A549 (cell line): ENCODE measurements at regions not wholly inside any gene's neighbourhood (a gene's known extent, or its start where the extent isn't known, plus 50 kb on each side); places are given as distances from the start of the nearest gene placed in this dataset.
"Not testable (repeated sequence)": the region's sequence is repeated elsewhere in the genome, so short reads cannot be mapped to it uniquely, and the experiment has no call there.

Experiments used
- ATAC-seq, 2 experiments: fragments of 200-7000 bp in 1 of 2; fragments of >200 bp in 1 of 2; cut with Nextera tagmentation in 1 of 2; cut with Tn5 transposase in 1 of 2; 3 replicates each; pipeline versions ENCODE4 v1.8.0 to v1.9.1; 2018 to 2020; ENCODE audit warnings: mild to moderate bottlenecking in 1 of 2, moderate library complexity in 1 of 2
- CTCF ChIA-PET: fragments of 300-600 bp; sonication (Branson Sonifier 250); formaldehyde crosslinking; extraction: SDS; loops from one replicate; lab custom pipeline; 2021; ENCODE audit warnings: antibody characterized with exemption, inconsistent platforms; lab: Yijun Ruan, JAX
- POLR2A ChIA-PET: fragments of 350-600 bp; formaldehyde crosslinking; extraction: SDS; loops from one replicate; lab custom pipeline; 2021; ENCODE audit warnings: antibody characterized with exemption, inconsistent platforms; lab: Yijun Ruan, JAX
- DNase-seq, 2 experiments: peaks; one replicate each; pipeline versions ENCODE4 v3.0.0 to v3.0.0-alpha.2; 2011 to 2016; ENCODE audit warnings: low read depth in 1 of 2, low spot score in 1 of 2
- FAIRE-seq: peaks from 2 replicates; lab custom pipeline; 2011; peaks lifted over from hg19 to GRCh38; lab: Jason Lieb, UNC
- H3K27ac ChIP-seq, 2 experiments: fragments of >200 bp; sonication (Bioruptor Twin); formaldehyde crosslinking; 3 replicates each; pipeline ENCODE4 v1.5.1; 2016 to 2017
- H3K4me1 ChIP-seq: fragments of >200 bp; sonication (Bioruptor Twin); formaldehyde crosslinking; 3 replicates; pipeline ENCODE4 v1.6.1; 2016
- H3K4me2 ChIP-seq: fragments of >200 bp; sonication (Bioruptor Twin); formaldehyde crosslinking; 3 replicates; pipeline ENCODE4 v1.6.1; 2016
- H3K4me3 ChIP-seq: fragments of >200 bp; sonication (Bioruptor Twin); formaldehyde crosslinking; 3 replicates; pipeline ENCODE4 v1.5.1; 2016
- H3K9me3 ChIP-seq: fragments of >200 bp; sonication (Bioruptor Twin); formaldehyde crosslinking; 3 replicates; pipeline ENCODE4 v1.6.1; 2016
- BCL3 ChIP-seq: fragments of >200 bp; sonication (Bioruptor Twin); formaldehyde crosslinking; IDR thresholded peaks from 3 replicates; pipeline ENCODE4 v1.6.1; 2016
- CEBPB ChIP-seq, 2 experiments: fragments of >200 bp in 1 of 2; sonication (Bioruptor Twin) in 1 of 2; formaldehyde crosslinking in 1 of 2; IDR thresholded peaks; 2 replicates each; pipeline ENCODE4 v1.6.1; 2012 to 2016
- ESRRA ChIP-seq: fragments of 150-350 bp; IDR thresholded peaks from 2 replicates; pipeline ENCODE4 v1.6.1; 2014; ENCODE audit warnings: mild to moderate bottlenecking, low read length, borderline replicate concordance
- FOSB ChIP-seq: fragments of 250-450 bp; sonication (Bioruptor Pico); IDR thresholded peaks from 2 replicates; pipeline ENCODE4 v1.5.0; 2020; ENCODE audit warnings: mild to moderate bottlenecking, moderate library complexity
- FOSL2 ChIP-seq, 2 experiments: fragments of 450-650 bp in 1 of 2; fragments of >200 bp in 1 of 2; sonication (Bioruptor Twin) in 1 of 2; formaldehyde crosslinking; IDR thresholded peaks; 2 replicates each; pipeline versions ENCODE4 v1.5.0 to v1.6.1; 2016 to 2020; ENCODE audit warnings: mild to moderate bottlenecking in 1 of 2, moderate library complexity in 1 of 2
- FOXS1 ChIP-seq: fragments of 250-450 bp; sonication (Bioruptor Pico); IDR thresholded peaks from 2 replicates; pipeline ENCODE4 v1.5.0; 2020; ENCODE audit warnings: mild to moderate bottlenecking, moderate library complexity
- HES2 ChIP-seq: fragments of >200 bp; sonication (Bioruptor Twin); formaldehyde crosslinking; IDR thresholded peaks from 2 replicates; pipeline ENCODE4 v1.6.1; 2016
- HEYL ChIP-seq: fragments of 250-450 bp; sonication (Bioruptor Pico); IDR thresholded peaks from 2 replicates; pipeline ENCODE4 v1.8.0; 2021; ENCODE audit warnings: mild to moderate bottlenecking, moderate library complexity
- JUN ChIP-seq, 2 experiments: fragments of >200 bp; sonication (Bioruptor Twin); formaldehyde crosslinking; IDR thresholded peaks; 2 replicates in 1 of 2; 3 replicates in 1 of 2; pipeline ENCODE4 v1.6.1; 2016 to 2017
- KDM5A ChIP-seq: fragments of 200-600 bp; sonication (generic); IDR thresholded peaks from 2 replicates; pipeline ENCODE4 v1.6.1; 2016; ENCODE audit warnings: antibody characterized with exemption, mild to moderate bottlenecking
- MAFK ChIP-seq: fragments of 450-650 bp; IDR thresholded peaks from 2 replicates; pipeline ENCODE4 v1.6.1; 2014; ENCODE audit not compliant: partially characterized antibody
- MAZ ChIP-seq: fragments of 150-350 bp; IDR thresholded peaks from 2 replicates; pipeline ENCODE4 v1.6.1; 2014; ENCODE audit warnings: antibody characterized with exemption, low read depth, low read length, borderline replicate concordance
- MYC ChIP-seq: IDR thresholded peaks from 2 replicates; pipeline ENCODE4 v1.6.1; 2012; ENCODE audit warnings: mild to moderate bottlenecking, inconsistent platforms, low read length, improper control_type of control experiment, borderline replicate concordance
- NFE2L2 ChIP-seq: fragments of 150-350 bp; conservative IDR thresholded peaks from 2 replicates; pipeline ENCODE4 v1.6.1; 2014; ENCODE audit warnings: low read length
- NPAS2 ChIP-seq: fragments of 250-450 bp; sonication (Bioruptor Pico); IDR thresholded peaks from 2 replicates; pipeline ENCODE4 v1.8.0; 2022; ENCODE audit warnings: mild to moderate bottlenecking, moderate library complexity, borderline replicate concordance
- PHF8 ChIP-seq: fragments of 200-600 bp; sonication (generic); IDR thresholded peaks from 2 replicates; pipeline ENCODE4 v1.6.1; 2016; ENCODE audit warnings: low read depth, mild to moderate bottlenecking, antibody characterized with exemption, moderate library complexity, borderline replicate concordance
- RARB ChIP-seq: fragments of 250-450 bp; sonication (Bioruptor Pico); IDR thresholded peaks from 2 replicates; pipeline ENCODE4 v1.8.0; 2021; ENCODE audit warnings: mild to moderate bottlenecking, moderate library complexity
- RCOR1 ChIP-seq: fragments of 150-350 bp; IDR thresholded peaks from 2 replicates; pipeline ENCODE4 v1.6.1; 2014; ENCODE audit warnings: antibody characterized with exemption, low read length, low read depth
- SREBF2 ChIP-seq: fragments of 450-650 bp; IDR thresholded peaks from 2 replicates; pipeline ENCODE4 v1.6.1; 2014; ENCODE audit warnings: mild to moderate bottlenecking, moderate library complexity
- TP53 ChIP-seq: fragments of 250-450 bp; sonication (Bioruptor Pico); IDR thresholded peaks from 2 replicates; pipeline ENCODE4 v1.5.0; 2021; ENCODE audit warnings: mild to moderate bottlenecking, moderate library complexity
- ZNF302 ChIP-seq: fragments of 250-450 bp; sonication (Bioruptor Pico); IDR thresholded peaks from 2 replicates; pipeline ENCODE4 v1.9.0; 2021; ENCODE audit warnings: inconsistent platforms, mild to moderate bottlenecking, moderate library complexity
- WGBS: methylation state at CpG from one replicate; pipeline ENCODE4 v1.1.6; 2017; ENCODE audit errors: missing lambda C conversion rate; 5-methylcytosine and 5-hydroxymethylcytosine counted together
- TF ChIP-seq, protein P1 (sequence below): fragments of 250-450 bp; sonication (Bioruptor Pico); IDR thresholded peaks from 2 replicates; pipeline ENCODE4 v1.5.0; 2020; ENCODE audit warnings: low read depth, mild to moderate bottlenecking, moderate library complexity
- TF ChIP-seq, protein P2 (sequence below): IDR thresholded peaks from 2 replicates; pipeline ENCODE4 v1.6.1; 2012

DNA sequence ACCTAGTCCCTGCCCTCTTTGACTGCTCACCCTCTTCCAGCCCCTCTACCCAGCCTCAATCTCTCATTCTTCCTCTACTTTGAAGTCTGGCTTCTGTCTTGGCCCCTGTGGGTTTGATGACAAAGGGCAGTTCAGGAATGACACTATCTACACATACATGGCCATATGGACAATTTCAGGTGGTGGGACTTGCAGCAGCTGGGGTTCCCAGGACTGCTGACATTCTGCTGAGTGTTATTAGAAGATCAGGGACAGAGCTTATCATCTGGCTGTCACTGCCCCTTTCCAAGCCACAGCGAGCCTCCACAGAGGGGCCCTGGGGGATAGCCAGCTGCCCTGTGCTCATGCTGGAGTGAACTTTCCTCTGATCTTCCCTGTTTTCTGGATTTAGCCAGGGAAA lies 97.4 kb upstream of the IPO9 start:
- Histone ChIP-seq H3K4me2 (no peak overlapping the region), H3K4me1 (no peaks in the 10 kb centered on the region), H3K27ac (peak overlapping the region in 1 of 2 experiments; percentile 6; a peak in 1 of 6 replicates), H3K4me3 (no peak overlapping the region), H3K9me3 (no peaks in the 10 kb centered on the region)
- DNase-seq (no peak), FAIRE-seq (no peak), ATAC-seq (no peak)
- CTCF ChIA-PET = interaction anchor here (1.5 to 3.1 kb wide), 2 partner anchors 61 to 201 kb away, joined by 4 to 14 read pairs; no protein-coding TSS in a partner anchor
- WGBS = 100% methylated on average over 1 of the region's 1 CpG
- no peak for TF ChIP-seq PHF8
- TF ChIP-seq ZNF302 (CRISPR knock-in tag) = no peak
- TF ChIP-seq SREBF2 = no peak
- POLR2A ChIA-PET = no interaction called here

DNA sequence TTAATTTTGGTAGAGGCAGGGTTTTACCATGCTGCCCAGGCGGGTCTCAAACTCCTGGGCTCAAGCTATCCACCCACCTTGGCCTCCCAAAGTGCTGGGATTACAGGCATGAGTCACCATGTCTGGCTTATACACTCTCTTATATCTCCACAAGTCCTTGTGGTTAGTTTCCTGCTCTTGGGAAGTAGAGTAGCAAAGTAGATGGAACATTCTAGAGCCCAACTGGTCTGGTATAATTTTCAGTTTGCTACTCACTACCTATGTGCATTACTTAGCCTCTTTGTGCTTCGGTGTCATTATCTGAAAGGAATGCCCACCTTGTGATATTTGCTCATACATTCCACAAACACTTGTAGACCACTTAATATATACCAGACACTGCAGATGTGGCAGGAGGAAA lies 96.6 kb upstream of the IPO9 start:
- Histone ChIP-seq H3K27ac (no peak overlapping the region), H3K4me2 (no peak overlapping the region), H3K4me3 (no peak overlapping the region), H3K4me1 (no peaks in the 10 kb centered on the region), H3K9me3 (no peaks in the 10 kb centered on the region)
- ATAC-seq (no peak), FAIRE-seq (no peak), DNase-seq (no peak)
- ChIA-PET CTCF (interaction anchor here (1.5 to 3.1 kb wide), 2 partner anchors 61 to 202 kb away, joined by 4 to 14 read pairs; no protein-coding TSS in a partner anchor), POLR2A (no interaction called here)
- 96% methylated on average over 2 of the region's 2 CpGs for WGBS
- no peak for TF ChIP-seq RCOR1
- no peak for TF ChIP-seq CEBPB (IDR thresholded peaks at IDR 0.05)
- TF ChIP-seq JUN (IDR thresholded peaks at IDR 0.05) = no peak
- TF ChIP-seq TP53 (CRISPR knock-in tag) = no peak
- TF ChIP-seq MYC = no peak

DNA sequence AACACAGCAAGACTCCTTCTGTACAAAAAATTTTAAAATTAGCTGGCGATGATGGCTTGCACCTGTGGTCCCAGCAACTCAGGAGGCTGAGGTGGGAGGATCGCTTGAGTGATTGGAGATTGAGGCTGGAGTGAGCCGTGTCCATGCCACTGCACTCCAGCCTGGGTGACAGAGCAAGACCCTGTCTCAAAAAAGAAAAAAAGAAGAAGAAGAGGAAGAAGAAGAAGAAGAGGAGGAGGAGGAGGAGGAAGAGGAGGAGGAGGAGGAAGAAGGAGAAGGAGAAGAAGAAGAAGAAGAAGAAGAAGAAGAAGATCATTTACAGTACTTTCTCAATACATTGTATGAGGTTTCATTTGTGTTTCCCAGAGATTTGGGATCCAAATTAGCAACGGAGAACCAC lies 94.7 kb upstream of the IPO9 start:
- H3K27ac ChIP-seq, ATAC-seq, H3K4me1 ChIP-seq, H3K4me2 ChIP-seq, H3K4me3 ChIP-seq, POLR2A ChIA-PET, H3K9me3 ChIP-seq, DNase-seq, FAIRE-seq: not testable (repeated sequence)
- WGBS = 60% methylated on average over 4 of the region's 4 CpGs
- CTCF ChIA-PET = interaction anchor here (0.8 to 3.4 kb wide), 4 partner anchors 13 to 175 kb away, joined by 3 to 10 read pairs (median 6); no protein-coding TSS in a partner anchor

DNA sequence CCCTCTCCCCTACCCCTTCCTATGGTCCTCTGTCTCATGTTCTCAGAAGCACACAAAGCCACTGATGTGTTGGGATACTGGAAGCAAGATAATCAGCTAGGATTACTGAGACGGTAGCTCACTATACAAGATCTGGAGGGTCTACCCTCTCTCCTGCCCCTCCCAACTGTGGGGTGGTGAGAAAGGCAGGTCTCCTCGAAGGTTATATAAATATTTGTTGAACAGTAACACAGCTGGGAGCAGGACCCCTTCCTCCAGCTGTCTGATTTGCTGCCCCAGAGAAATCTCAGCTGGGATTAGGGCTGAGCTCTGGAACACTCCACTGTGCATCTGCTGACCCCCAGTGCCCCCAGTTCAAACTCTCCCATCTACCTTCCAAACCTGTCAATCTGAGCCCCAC lies 94.2 kb upstream of the IPO9 start:
- 56% methylated on average over 2 of the region's 2 CpGs for WGBS
- H3K27ac ChIP-seq = no peak overlapping the region
- POLR2A ChIA-PET = no interaction called here
- ATAC-seq (no peak), DNase-seq (no peak)
- H3K4me3 ChIP-seq = no peak overlapping the region
- TF ChIP-seq NPAS2 (no peak), ESRRA (no peak), PHF8 (no peak), TP53 (CRISPR knock-in tag) (no peak), BCL3 (no peak), MYC (no peak), FOSL2 (IDR thresholded peaks at IDR 0.05) (no peak), FOSL2 (CRISPR knock-in tag; IDR thresholded peaks at IDR 0.05) (no peak), RARB (no peak), FOSB (CRISPR knock-in tag) (no peak), MAZ (no peak), JUN (IDR thresholded peaks at IDR 0.05) (no peak), HEYL (CRISPR knock-in tag) (no peak), MAFK (no peak), CEBPB (IDR thresholded peaks at IDR 0.05) (no peak), KDM5A (no peak), HES2 (no peak), FOXS1 (CRISPR knock-in tag) (no peak), NFE2L2 (no peak)
- TF ChIP-seq, protein P1, sequence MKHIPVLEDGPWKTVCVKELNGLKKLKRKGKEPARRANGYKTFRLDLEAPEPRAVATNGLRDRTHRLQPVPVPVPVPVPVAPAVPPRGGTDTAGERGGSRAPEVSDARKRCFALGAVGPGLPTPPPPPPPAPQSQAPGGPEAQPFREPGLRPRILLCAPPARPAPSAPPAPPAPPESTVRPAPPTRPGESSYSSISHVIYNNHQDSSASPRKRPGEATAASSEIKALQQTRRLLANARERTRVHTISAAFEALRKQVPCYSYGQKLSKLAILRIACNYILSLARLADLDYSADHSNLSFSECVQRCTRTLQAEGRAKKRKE = no peak
- TF ChIP-seq, protein P2, sequence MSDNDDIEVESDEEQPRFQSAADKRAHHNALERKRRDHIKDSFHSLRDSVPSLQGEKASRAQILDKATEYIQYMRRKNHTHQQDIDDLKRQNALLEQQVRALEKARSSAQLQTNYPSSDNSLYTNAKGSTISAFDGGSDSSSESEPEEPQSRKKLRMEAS = no peak
- TF ChIP-seq, all 56 proteins: peak for 0
- Histone ChIP-seq H3K9me3 (no peaks in the 10 kb centered on the region), H3K4me1 (no peaks in the 10 kb centered on the region), H3K4me2 (no peak overlapping the region)
- no peak for FAIRE-seq
- CTCF ChIA-PET = interaction anchor here (0.8 to 3.4 kb wide), 4 partner anchors 13 to 59 kb away, joined by 4 to 10 read pairs (median 6); no protein-coding TSS in a partner anchor
